Endothelial cell of umbilical vein (primary cell): ENCODE measurements at regions not wholly inside any gene's neighbourhood (a gene's known extent, or its start where the extent isn't known, plus 50 kb on each side); places are given as distances from the start of the nearest gene placed in this dataset.
"Not testable (repeated sequence)": the region's sequence is repeated elsewhere in the genome, so short reads cannot be mapped to it uniquely, and the experiment has no call there.

Experiments used
- BruUV-seq: library from RNA; stranded (reverse); fragments of 400-500 nt; replicated peaks from 2 replicates; lab custom pipeline; 2021; lab: Mats Ljungman, UMichigan
- CTCF ChIA-PET: fragments of 300-600, 350-600 bp; sonication (Branson Sonifier 250); formaldehyde crosslinking; loops from one replicate; lab custom pipeline; 2021; ENCODE audit warnings: antibody characterized with exemption, inconsistent platforms; lab: Charles Lee
- POLR2A ChIA-PET: fragments of 300-600, 350-600 bp; sonication (Branson Sonifier 250); formaldehyde crosslinking; loops from one replicate; lab custom pipeline; 2021; ENCODE audit warnings: antibody characterized with exemption, inconsistent platforms; lab: Charles Lee
- DNase-seq: peaks from one replicate; pipeline ENCODE4 v3.0.0-alpha.2; 2011; ENCODE audit warnings: low read depth, low spot score
- FAIRE-seq: peaks from 2 replicates; lab custom pipeline; 2011; peaks lifted over from hg19 to GRCh38; lab: Jason Lieb, UNC
- H2AFZ ChIP-seq: 2 replicates; pipeline ENCODE4 v1.6.0; 2012; ENCODE audit warnings: low read depth, low read length, control low read depth, inconsistent platforms
- H3K27ac ChIP-seq: 2 replicates; pipeline ENCODE4 v1.5.1; 2011; ENCODE audit warnings: low read depth, mild to moderate bottlenecking, control low read depth, low read length, moderate library complexity; ENCODE audit not compliant: insufficient read depth
- H3K27me3 ChIP-seq, 2 experiments: 2 replicates each; pipeline versions ENCODE4 v1.6.0 to v1.6.1; 2011; ENCODE audit warnings: low read length in 2 of 2, mixed read lengths in 1 of 2; ENCODE audit not compliant: control insufficient read depth in 2 of 2, insufficient read depth in 2 of 2
- H3K36me3 ChIP-seq, 2 experiments: 2 replicates in 1 of 2; 3 replicates in 1 of 2; pipeline ENCODE4 v1.5.1; 2011; ENCODE audit warnings: low read length in 2 of 2, mild to moderate bottlenecking in 1 of 2, moderate library complexity in 1 of 2; ENCODE audit not compliant: control insufficient read depth in 2 of 2, insufficient read depth in 2 of 2; ENCODE audit errors: extremely low read depth in 1 of 2
- H3K4me1 ChIP-seq: 3 replicates; pipeline ENCODE4 v1.5.1; 2011; ENCODE audit warnings: mild to moderate bottlenecking, low read length; ENCODE audit not compliant: control insufficient read depth, insufficient read depth; ENCODE audit errors: extremely low read depth
- H3K4me2 ChIP-seq: 2 replicates; pipeline ENCODE4 v1.6.1; 2011; ENCODE audit warnings: low read length, control low read depth, mixed read lengths; ENCODE audit not compliant: insufficient read depth
- H3K4me3 ChIP-seq, 3 experiments: fragments of 200-600 bp in 1 of 3; sonication (generic), shearing (Covaris generic) in 1 of 3; replicated peaks in 1 of 3; 2 replicates each; pipeline ENCODE4 v1.5.1; 2011 to 2016; ENCODE audit warnings: control low read depth in 3 of 3, low read length in 3 of 3, mild to moderate bottlenecking in 2 of 3, inconsistent platforms in 1 of 3, low read depth in 1 of 3, moderate library complexity in 1 of 3; ENCODE audit not compliant: insufficient read depth in 1 of 3
- H3K79me2 ChIP-seq: 2 replicates; pipeline ENCODE4 v1.6.0; 2012; ENCODE audit warnings: low read length, inconsistent platforms; ENCODE audit not compliant: control insufficient read depth, insufficient read depth
- H3K9ac ChIP-seq: replicated peaks from 2 replicates; pipeline ENCODE3; 2011; ENCODE audit warnings: low read length, control low read depth; ENCODE audit not compliant: insufficient read depth; ENCODE audit errors: extremely low read depth
- H3K9me1 ChIP-seq: replicated peaks from 3 replicates; pipeline ENCODE4 v1.6.0; 2011; ENCODE audit warnings: mild to moderate bottlenecking, low read length; ENCODE audit not compliant: control insufficient read depth, insufficient read depth; ENCODE audit errors: extremely low read depth
- H3K9me3 ChIP-seq: replicated peaks from 2 replicates; pipeline ENCODE4 v1.5.1; 2012; ENCODE audit warnings: low read length, inconsistent platforms; ENCODE audit not compliant: control insufficient read depth, insufficient read depth
- H4K20me1 ChIP-seq: replicated peaks from 2 replicates; pipeline ENCODE3; 2011; ENCODE audit warnings: mild to moderate bottlenecking, low read length; ENCODE audit not compliant: control insufficient read depth, insufficient read depth; ENCODE audit errors: extremely low read depth
- CTCF ChIP-seq, 2 donors: IDR thresholded peaks; 1 replicate in 1 of 2; 2 replicates in 1 of 2; pipeline ENCODE4 v1.5.1; 2011; ENCODE audit warnings: low read length in 2 of 2, mild to moderate bottlenecking in 2 of 2, moderate library complexity in 2 of 2, control low read depth in 1 of 2, inconsistent platforms in 1 of 2, low read depth in 1 of 2; ENCODE audit not compliant: insufficient read depth in 1 of 2; ENCODE audit errors: extremely low read depth in 1 of 2
- EZH2 ChIP-seq: IDR thresholded peaks from 2 replicates; pipeline ENCODE4 v1.6.1; 2012; ENCODE audit warnings: borderline replicate concordance, low read depth, mild to moderate bottlenecking, moderate library complexity, low read length, inconsistent platforms; ENCODE audit not compliant: severe bottlenecking
- FOS ChIP-seq: IDR thresholded peaks from 2 replicates; pipeline ENCODE4 v1.6.1; 2011; ENCODE audit warnings: mild to moderate bottlenecking, low read length, moderate library complexity, borderline replicate concordance; ENCODE audit not compliant: insufficient read depth
- GATA2 ChIP-seq: IDR thresholded peaks from 2 replicates; pipeline ENCODE4 v1.7.0; 2011; ENCODE audit warnings: low read depth, mild to moderate bottlenecking, moderate library complexity, mixed read lengths, low read length; ENCODE audit not compliant: insufficient read length, insufficient read depth
- JUN ChIP-seq: IDR thresholded peaks from 2 replicates; pipeline ENCODE4 v1.6.1; 2011; ENCODE audit warnings: borderline replicate concordance, low read depth; ENCODE audit not compliant: insufficient read length, insufficient read depth
- MAX ChIP-seq: IDR thresholded peaks from 2 replicates; pipeline ENCODE4 v1.6.1; 2011; ENCODE audit not compliant: insufficient read depth, insufficient read length
- MYC ChIP-seq: IDR thresholded peaks from one replicate; pipeline ENCODE4 v1.6.1; 2011; ENCODE audit warnings: mild to moderate bottlenecking, low read depth, low read length
- POLR2A ChIP-seq: IDR thresholded peaks from 2 replicates; pipeline ENCODE4 v1.6.1; 2012; ENCODE audit warnings: low read depth, mild to moderate bottlenecking, control low read depth, low read length
- POLR2AphosphoS5 ChIP-seq: IDR thresholded peaks from 2 replicates; pipeline ENCODE4 v1.6.1; 2012; ENCODE audit warnings: low read depth, mild to moderate bottlenecking, control low read depth, low read length, moderate library complexity; ENCODE audit not compliant: insufficient read depth
- dilution Hi-C: fragments of 300-500 bp; cut with MboI; formaldehyde crosslinking; loops from one replicate; pipeline ENCODE4 v1.15.0; 2019; ENCODE audit warnings: low sequenced_read_pairs; ENCODE audit not compliant: extremely low pct_ligation_motif_present
- intact Hi-C: fragments of 100-400 bp; cut with micrococcal nuclease; formaldehyde crosslinking; loops from one replicate; pipeline ENCODE4 v1.10.0; 2022

- DNase-seq (no peak), FAIRE-seq (no peak)
- CTCF ChIA-PET = no interaction called here
- no peaks in the 10 kb centered on the region for H3K9me3 ChIP-seq
- H3K9me1 ChIP-seq = no peaks in the 10 kb centered on the region
- POLR2A ChIA-PET = no interaction called here
- no peak overlapping the region for H3K4me2 ChIP-seq
- TF ChIP-seq MYC (no peak), FOS (no peak), POLR2A (no peak), POLR2AphosphoS5 (no peak), GATA2 (no peak), CTCF (IDR thresholded peaks at IDR 0.05; ENCODE audit: extremely low read depth in 1 of 2, insufficient read depth in 1 of 2, low read depth in 1 of 2, low read length in 2 of 2) (no peak), EZH2 (no peak), MAX (no peak), JUN (no peak)
- no peaks in the 10 kb centered on the region for H3K36me3 ChIP-seq
- H2AFZ ChIP-seq = no peak overlapping the region
- intact Hi-C loops (loop anchor here (10.0 kb wide), 1 partner anchor 1688 kb away; no protein-coding TSS in a partner anchor), dilution Hi-C loops (no loop called here)
- no peaks in the 10 kb centered on the region for H3K79me2 ChIP-seq
- BruUV-seq = no TSS peak
- H3K4me1 ChIP-seq = no peaks in the 10 kb centered on the region
- no peak overlapping the region for H3K9ac ChIP-seq
- H3K4me3 ChIP-seq = no peak overlapping the region
- H3K27ac ChIP-seq = no peak overlapping the region
- H3K27me3 ChIP-seq = no peaks in the 10 kb centered on the region
- no peaks in the 10 kb centered on the region for H4K20me1 ChIP-seq
Measured at GRCh38 chr22:48482771-48483170, 1344.9 kb downstream of the BRD1 start.

- H3K79me2 ChIP-seq, FAIRE-seq, H3K27me3 ChIP-seq, POLR2A ChIA-PET, H3K36me3 ChIP-seq, H2AFZ ChIP-seq, H3K9me1 ChIP-seq, DNase-seq, H3K9me3 ChIP-seq, H3K4me1 ChIP-seq, H3K4me2 ChIP-seq, H3K9ac ChIP-seq, dilution Hi-C loops, BruUV-seq, H4K20me1 ChIP-seq, H3K4me3 ChIP-seq, H3K27ac ChIP-seq, CTCF ChIA-PET: not testable (repeated sequence)
- intact Hi-C loops = loop anchor here (10.0 kb wide), 1 partner anchor 1687 kb away; no protein-coding TSS in a partner anchor
Measured at GRCh38 chr22:48482198-48482597, 1345.5 kb downstream of the BRD1 start.
